ENCODE measurements at regions not wholly inside any gene's neighbourhood (a gene's known extent, or its start where the extent isn't known, plus 50 kb on each side); places are given as distances from the start of the nearest gene placed in this dataset.
"Not testable (repeated sequence)": the region's sequence is repeated elsewhere in the genome, so short reads cannot be mapped to it uniquely, and the experiment has no call there.

- DNase-seq (ENCODE audit: low spot score), result no peak
These were observed 160.2 kb downstream of the TOX3 start for GRCh38 chr16:52386694-52387093.

GRCh38 chr16:52384378-52384777 is 162.6 kb downstream of the TOX3 start:
- no peak for DNase-seq (ENCODE audit: low spot score)

GRCh38 chr16:52383640-52384292 is 163.2 kb downstream of the TOX3 start:
- no peak for DNase-seq (ENCODE audit: low spot score)

GRCh38 chr16:52383119-52383518 is 163.8 kb downstream of the TOX3 start:
- DNase-seq (ENCODE audit: low spot score), result no peak

- DNase-seq (ENCODE audit: low spot score), result no peak
These were observed 167.4 kb downstream of the TOX3 start for GRCh38 chr16:52379551-52379950.

GRCh38 chr16:52376676-52377280 is 170.2 kb downstream of the TOX3 start:
- no peak for DNase-seq (ENCODE audit: low spot score)

- no peak for DNase-seq (ENCODE audit: low spot score)
These were observed 174.6 kb downstream of the TOX3 start for GRCh38 chr16:52372313-52372712.

GRCh38 chr16:52368859-52369258 is 178.1 kb downstream of the TOX3 start:
- no peak for DNase-seq (ENCODE audit: low spot score)

GRCh38 chr16:52367821-52368220 is 179.1 kb downstream of the TOX3 start:
- DNase-seq (ENCODE audit: low spot score), result no peak

GRCh38 chr16:52366983-52367382 is 180.0 kb downstream of the TOX3 start:
- DNase-seq (ENCODE audit: low spot score), result no peak

- DNase-seq (ENCODE audit: low spot score), result no peak
These were observed 182.4 kb downstream of the TOX3 start for GRCh38 chr16:52364500-52364899.

GRCh38 chr16:52363082-52363481 is 183.9 kb downstream of the TOX3 start:
- DNase-seq (ENCODE audit: low spot score), result no peak

- DNase-seq (ENCODE audit: low spot score), result no peak
These were observed 189.2 kb downstream of the TOX3 start for GRCh38 chr16:52357711-52358110.

GRCh38 chr16:52353249-52353648 is 193.7 kb downstream of the TOX3 start:
- DNase-seq (ENCODE audit: low spot score), result no peak

GRCh38 chr16:52351451-52351850 is 195.5 kb downstream of the TOX3 start:
- DNase-seq (ENCODE audit: low spot score), result no peak

GRCh38 chr16:52350031-52350642 is 196.8 kb downstream of the TOX3 start:
- DNase-seq (ENCODE audit: low spot score), result no peak

- no peak for DNase-seq (ENCODE audit: low spot score)
These were observed 200.2 kb downstream of the TOX3 start for GRCh38 chr16:52346709-52347108.

GRCh38 chr16:52333673-52334072 is 213.3 kb downstream of the TOX3 start:
- not testable (repeated sequence) for DNase-seq (ENCODE audit: low spot score)

- DNase-seq (ENCODE audit: low spot score), result no peak
These were observed 226.0 kb downstream of the TOX3 start for GRCh38 chr16:52320930-52321439.

- DNase-seq (ENCODE audit: low spot score), result no peak
These were observed 228.5 kb downstream of the TOX3 start for GRCh38 chr16:52318302-52319009.

GRCh38 chr16:52316241-52316640 is 230.7 kb downstream of the TOX3 start:
- DNase-seq (ENCODE audit: low spot score), result no peak

GRCh38 chr16:52312716-52313115 is 234.2 kb downstream of the TOX3 start:
- no peak for DNase-seq (ENCODE audit: low spot score)
